NCI-H2107 treated with DMSO at 0.1 percent for 48 hours (cell line): ENCODE measurements at regions not wholly inside any gene's neighbourhood (a gene's known extent, or its start where the extent isn't known, plus 50 kb on each side); places are given as distances from the start of the nearest gene placed in this dataset.

Experiments
- DNase-seq: peaks from one replicate; lab custom pipeline; 2025; ENCODE audit not compliant: unreplicated experiment; lab: John Stamatoyannopoulos, UW

- no peak for DNase-seq
Observed at GRCh38 chr18:67381608-67382150, 134.8 kb downstream of the DSEL start.

- DNase-seq: no peak
Observed at GRCh38 chr18:67380867-67381266, 135.7 kb downstream of the DSEL start.

- no peak for DNase-seq
Observed at GRCh38 chr18:67379981-67380380, 136.5 kb downstream of the DSEL start.

- no peak for DNase-seq
Observed at GRCh38 chr18:67376372-67376771, 140.1 kb downstream of the DSEL start.

GRCh38 chr18:67373636-67374035, 142.9 kb downstream of the DSEL start:
- DNase-seq: no peak

- DNase-seq: no peak
Observed at GRCh38 chr18:67367540-67367939, 149.0 kb downstream of the DSEL start.

GRCh38 chr18:67363694-67364093, 152.8 kb downstream of the DSEL start:
- no peak for DNase-seq

GRCh38 chr18:67362906-67363305, 153.6 kb downstream of the DSEL start:
- DNase-seq: no peak

- no peak for DNase-seq
Observed at GRCh38 chr18:67359873-67360838, 156.4 kb downstream of the DSEL start.

- DNase-seq: no peak
Observed at GRCh38 chr18:67358947-67359346, 157.6 kb downstream of the DSEL start.

GRCh38 chr18:67354692-67355091, 161.8 kb downstream of the DSEL start:
- no peak for DNase-seq

GRCh38 chr18:67354091-67354490, 162.4 kb downstream of the DSEL start:
- no peak for DNase-seq

GRCh38 chr18:67347438-67347837, 169.1 kb downstream of the DSEL start:
- DNase-seq: no peak

GRCh38 chr18:67342159-67342558, 174.4 kb downstream of the DSEL start:
- no peak for DNase-seq

GRCh38 chr18:67337696-67338095, 178.8 kb downstream of the DSEL start:
- no peak for DNase-seq

- no peak for DNase-seq
Observed at GRCh38 chr18:67331857-67332256, 184.7 kb downstream of the DSEL start.

- no peak for DNase-seq
Observed at GRCh38 chr18:67319109-67319508, 197.4 kb downstream of the DSEL start.

GRCh38 chr18:67318651-67319050, 197.9 kb downstream of the DSEL start:
- no peak for DNase-seq

- DNase-seq: no peak
Observed at GRCh38 chr18:67310826-67311225, 205.7 kb downstream of the DSEL start.

GRCh38 chr18:67308819-67309218, 207.7 kb downstream of the DSEL start:
- no peak for DNase-seq

- DNase-seq: no peak
Observed at GRCh38 chr18:67305466-67305865, 211.1 kb downstream of the DSEL start.

- DNase-seq: no peak
Observed at GRCh38 chr18:67302043-67302442, 214.5 kb downstream of the DSEL start.

GRCh38 chr18:67301592-67301991, 214.9 kb downstream of the DSEL start:
- no peak for DNase-seq
